ENCODE measurements at regions not wholly inside any gene's neighbourhood (a gene's known extent, or its start where the extent isn't known, plus 50 kb on each side); places are given as distances from the start of the nearest gene placed in this dataset.
"Not testable (repeated sequence)": the region's sequence is repeated elsewhere in the genome, so short reads cannot be mapped to it uniquely, and the experiment has no call there.

DNA sequence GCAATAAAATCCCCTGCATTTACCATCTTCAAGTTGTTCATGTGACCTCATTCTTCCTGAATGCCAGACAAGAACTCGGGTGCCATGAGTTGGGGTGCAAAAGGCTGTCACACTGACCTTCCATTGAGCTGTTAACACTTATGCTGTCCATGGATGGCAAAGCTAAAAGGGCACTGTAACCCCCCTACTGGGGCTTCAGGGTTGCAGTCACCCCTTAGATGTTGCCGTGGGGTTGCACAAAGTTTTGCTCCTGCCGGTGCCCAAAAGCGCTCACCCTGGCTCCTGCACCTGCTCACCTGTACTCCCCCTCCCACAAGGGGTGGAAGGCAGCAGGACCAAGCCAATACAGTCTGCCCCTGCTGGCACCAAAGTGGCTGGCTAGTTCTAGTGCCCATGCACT lies 208.2 kb downstream of the RHOU start:
- no peak for DNase-seq (ENCODE audit: extremely low spot score, unreplicated experiment)
- Mint-ChIP-seq H3K36me3 (no peaks in the 10 kb centered on the region), H3K4me1 (ENCODE audit: unreplicated experiment) (peaks cover 36% of the 10 kb centered on the region), H3K9me3 (no peaks in the 10 kb centered on the region), H3K27ac (no peak overlapping the region), H3K4me3 (no peak overlapping the region), H3K27me3 (no peaks in the 10 kb centered on the region)
- no peak for TF ChIP-seq CTCF (conservative IDR thresholded peaks at IDR 0.05)

DNA sequence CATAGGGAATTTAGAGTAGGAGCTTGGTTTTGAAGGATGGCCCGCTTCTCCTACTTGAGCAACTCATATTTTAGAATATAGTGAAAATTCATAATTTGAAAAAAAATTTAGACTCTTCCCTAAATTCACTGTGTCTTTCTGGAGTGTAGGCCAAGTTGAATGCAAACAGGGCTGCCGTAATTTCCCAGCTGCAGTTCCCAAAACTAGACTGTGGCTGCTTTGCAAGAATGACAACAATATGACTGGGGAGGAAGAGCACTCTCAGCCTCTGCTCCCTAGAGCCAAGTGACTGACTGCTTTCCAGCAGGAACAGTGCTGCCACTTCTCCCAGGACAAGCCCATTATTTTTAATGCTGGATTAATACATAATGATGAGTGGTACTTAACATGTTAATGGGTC lies 209.0 kb downstream of the RHOU start:
- no peaks in the 10 kb centered on the region for H3K36me3 Mint-ChIP-seq
- no peak overlapping the region for H3K4me3 Mint-ChIP-seq
- no peak overlapping the region for H3K27ac Mint-ChIP-seq
- no peak for DNase-seq (ENCODE audit: extremely low spot score, unreplicated experiment)
- peaks cover 27% of the 10 kb centered on the region for H3K4me1 Mint-ChIP-seq (ENCODE audit: unreplicated experiment)
- H3K9me3 Mint-ChIP-seq: no peaks in the 10 kb centered on the region
- TF ChIP-seq CTCF (conservative IDR thresholded peaks at IDR 0.05): no peak
- H3K27me3 Mint-ChIP-seq: no peaks in the 10 kb centered on the region

DNA sequence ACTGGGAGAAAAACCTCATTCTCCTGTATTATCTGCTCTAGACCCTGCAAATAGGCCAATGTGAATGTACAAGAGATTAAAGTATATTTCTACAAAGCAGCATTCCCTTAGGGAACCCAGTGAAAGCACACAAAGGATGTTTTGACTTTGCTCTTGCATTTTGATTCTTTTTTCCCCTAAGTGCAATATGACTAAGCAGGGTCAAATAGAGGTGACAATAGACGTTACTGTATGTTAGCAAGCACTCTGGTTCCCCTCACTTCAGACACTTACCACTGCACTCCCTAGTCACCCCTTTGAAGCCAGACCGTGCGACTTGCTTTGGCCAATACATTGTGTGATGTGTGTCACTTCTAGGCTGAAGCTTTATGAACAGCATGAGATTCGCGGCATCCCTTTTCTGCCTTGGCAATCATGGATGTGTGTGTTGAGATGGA lies 209.7 kb downstream of the RHOU start:
- Mint-ChIP-seq H3K27me3 (no peaks in the 10 kb centered on the region), H3K9me3 (no peaks in the 10 kb centered on the region), H3K27ac (peak overlapping the region; percentile 50), H3K36me3 (no peaks in the 10 kb centered on the region), H3K4me3 (peak overlapping the region; percentile 13), H3K4me1 (ENCODE audit: unreplicated experiment) (peaks cover 21% of the 10 kb centered on the region)
- no peak for DNase-seq (ENCODE audit: extremely low spot score, unreplicated experiment)
- TF ChIP-seq CTCF (conservative IDR thresholded peaks at IDR 0.05): no peak

GRCh38 chr1:228945885-228946284 lies 210.6 kb downstream of the RHOU start:
- H3K4me1 Mint-ChIP-seq (ENCODE audit: unreplicated experiment): peaks cover 16% of the 10 kb centered on the region
- no peak for TF ChIP-seq CTCF (conservative IDR thresholded peaks at IDR 0.05)
- H3K36me3 Mint-ChIP-seq: no peaks in the 10 kb centered on the region
- H3K27ac Mint-ChIP-seq: peak overlapping the region; percentile 48
- H3K4me3 Mint-ChIP-seq: no peak overlapping the region
- no peaks in the 10 kb centered on the region for H3K27me3 Mint-ChIP-seq
- no peaks in the 10 kb centered on the region for H3K9me3 Mint-ChIP-seq
- no peak for DNase-seq (ENCODE audit: extremely low spot score, unreplicated experiment)

- not testable (repeated sequence) for H3K36me3 Mint-ChIP-seq; H3K27ac Mint-ChIP-seq; H3K4me3 Mint-ChIP-seq; DNase-seq (ENCODE audit: extremely low spot score, unreplicated experiment); H3K9me3 Mint-ChIP-seq; H3K4me1 Mint-ChIP-seq (ENCODE audit: unreplicated experiment); H3K27me3 Mint-ChIP-seq
Measured at GRCh38 chr1:228949617-228950016, 214.3 kb downstream of the RHOU start.

- DNase-seq (ENCODE audit: extremely low spot score, unreplicated experiment): no peak
- no peak for TF ChIP-seq CTCF (conservative IDR thresholded peaks at IDR 0.05)
- H3K27me3 Mint-ChIP-seq: no peaks in the 10 kb centered on the region
- H3K27ac Mint-ChIP-seq: no peak overlapping the region
- peaks cover 5% of the 10 kb centered on the region for H3K36me3 Mint-ChIP-seq
- H3K4me3 Mint-ChIP-seq: no peak overlapping the region
- H3K9me3 Mint-ChIP-seq: peaks cover 8% of the 10 kb centered on the region
- H3K4me1 Mint-ChIP-seq (ENCODE audit: unreplicated experiment): peaks cover 15% of the 10 kb centered on the region
Measured at GRCh38 chr1:228953207-228953606, 217.9 kb downstream of the RHOU start.

DNA sequence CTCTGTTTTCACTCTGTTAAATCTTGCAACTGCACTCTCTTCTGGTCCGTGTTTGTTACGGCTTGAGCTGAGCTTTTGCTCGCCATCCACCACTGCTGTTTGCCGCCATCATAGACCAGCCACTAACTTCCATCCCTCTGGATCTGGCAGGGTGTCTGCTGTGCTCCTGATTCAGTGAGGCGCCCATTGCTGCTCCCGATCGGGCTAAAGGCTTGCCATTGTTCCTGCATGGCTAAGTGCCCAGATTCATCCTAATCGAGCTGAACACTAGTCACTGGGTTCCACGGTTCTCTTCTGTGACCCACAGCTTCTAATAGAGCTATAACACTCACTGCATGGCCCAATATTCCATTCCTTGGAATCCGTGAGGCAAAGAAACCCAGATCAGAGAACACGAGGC lies 218.5 kb downstream of the RHOU start:
- peaks cover 21% of the 10 kb centered on the region for H3K4me1 Mint-ChIP-seq (ENCODE audit: unreplicated experiment)
- H3K4me3 Mint-ChIP-seq; DNase-seq (ENCODE audit: extremely low spot score, unreplicated experiment); H3K27me3 Mint-ChIP-seq; H3K27ac Mint-ChIP-seq; H3K9me3 Mint-ChIP-seq; H3K36me3 Mint-ChIP-seq: not testable (repeated sequence)

Data from type B pancreatic cell (in vitro differentiated cells).